Thyroid gland (tissue), 4 donors: ENCODE measurements at regions not wholly inside any gene's neighbourhood (a gene's known extent, or its start where the extent isn't known, plus 50 kb on each side); places are given as distances from the start of the nearest gene placed in this dataset.

Experiments used
- CTCF ChIP-seq, 6 experiments: fragments of 200-600 bp in 3 of 6; fragments of 450-650 bp in 3 of 6; sonication (generic) in 3 of 6; IDR thresholded peaks; one replicate each; pipeline ENCODE4 v1.5.1; 2016 to 2019; ENCODE audit warnings: antibody characterized with exemption in 6 of 6, mild to moderate bottlenecking in 2 of 6, inconsistent platforms in 1 of 6, moderate library complexity in 1 of 6
- POLR2A ChIP-seq, 2 donors: fragments of 450-650 bp; IDR thresholded peaks; one replicate each; pipeline ENCODE4 v1.6.1; 2017; ENCODE audit warnings: antibody characterized with exemption in 2 of 2, mild to moderate bottlenecking in 2 of 2, moderate library complexity in 1 of 2

GRCh38 chr20:24732076-24732475 lies 217.0 kb upstream of the CST7 start:
- TF ChIP-seq CTCF (IDR thresholded peaks at IDR 0.05) (no peak), POLR2A (IDR thresholded peaks at IDR 0.05) (no peak)
